Stomach smooth muscle (tissue), 2 donors: ENCODE measurements at regions not wholly inside any gene's neighbourhood (a gene's known extent, or its start where the extent isn't known, plus 50 kb on each side); places are given as distances from the start of the nearest gene placed in this dataset.
"Not testable (repeated sequence)": the region's sequence is repeated elsewhere in the genome, so short reads cannot be mapped to it uniquely, and the experiment has no call there.

ENCODE experiments used
- H3K27ac ChIP-seq: one replicate; pipeline ENCODE4 v1.7.0; 2013; ENCODE audit warnings: mild to moderate bottlenecking, low read length, inconsistent platforms
- H3K27me3 ChIP-seq, 2 donors: one replicate each; pipeline ENCODE4 v1.7.0; 2013; ENCODE audit warnings: low read length in 2 of 2; ENCODE audit not compliant: insufficient read depth in 2 of 2, control insufficient read depth in 1 of 2
- H3K36me3 ChIP-seq, 2 donors: one replicate each; pipeline ENCODE4 v1.7.0; 2013; ENCODE audit warnings: low read length in 2 of 2; ENCODE audit not compliant: control insufficient read depth in 2 of 2, insufficient read depth in 2 of 2
- H3K4me1 ChIP-seq: one replicate; pipeline ENCODE4 v1.7.0; 2013; ENCODE audit warnings: low read length; ENCODE audit not compliant: control insufficient read depth, insufficient read depth
- H3K4me3 ChIP-seq, 2 donors: one replicate each; pipeline ENCODE4 v1.7.0; 2013; ENCODE audit warnings: low read length in 2 of 2
- H3K9ac ChIP-seq, 2 donors: one replicate each; pipeline ENCODE4 v1.7.0; 2013; ENCODE audit warnings: low read length in 2 of 2, mild to moderate bottlenecking in 1 of 2
- H3K9me3 ChIP-seq, 2 donors: one replicate each; pipeline ENCODE4 v1.7.0; 2013; ENCODE audit warnings: low read length in 2 of 2; ENCODE audit not compliant: control insufficient read depth in 2 of 2
- donor health status: healthy.
- donor health status: Pancreatic carcinoma.

DNA sequence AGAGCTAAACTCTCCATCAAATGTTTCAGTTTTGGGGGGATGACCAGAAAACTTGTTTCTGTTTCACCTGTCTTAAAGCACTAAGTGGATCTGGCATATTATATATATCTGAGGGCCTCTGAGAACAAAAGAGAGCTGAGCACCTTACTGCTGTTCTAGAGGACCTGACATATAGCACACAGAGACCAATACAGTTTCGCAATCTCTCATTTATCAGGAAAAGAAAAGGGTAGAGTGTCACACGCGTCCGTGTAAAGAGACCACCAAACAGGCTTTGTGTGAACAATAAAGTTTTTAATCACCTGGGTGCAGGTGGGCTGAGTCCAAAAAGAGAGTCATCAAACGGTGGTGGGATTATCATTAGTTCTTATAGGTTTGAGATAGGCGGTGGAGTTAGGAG, 434.5 kb upstream of the KCND2 start:
- H3K27ac ChIP-seq: no peak overlapping the region
- no peak overlapping the region for H3K4me3 ChIP-seq
- no peaks in the 10 kb centered on the region for H3K27me3 ChIP-seq
- peaks cover 3 to 4% of the 10 kb centered on the region in 2 donors for H3K9me3 ChIP-seq
- H3K9ac ChIP-seq: no peak overlapping the region
- H3K4me1 ChIP-seq: no peaks in the 10 kb centered on the region
- no peaks in the 10 kb centered on the region for H3K36me3 ChIP-seq

DNA sequence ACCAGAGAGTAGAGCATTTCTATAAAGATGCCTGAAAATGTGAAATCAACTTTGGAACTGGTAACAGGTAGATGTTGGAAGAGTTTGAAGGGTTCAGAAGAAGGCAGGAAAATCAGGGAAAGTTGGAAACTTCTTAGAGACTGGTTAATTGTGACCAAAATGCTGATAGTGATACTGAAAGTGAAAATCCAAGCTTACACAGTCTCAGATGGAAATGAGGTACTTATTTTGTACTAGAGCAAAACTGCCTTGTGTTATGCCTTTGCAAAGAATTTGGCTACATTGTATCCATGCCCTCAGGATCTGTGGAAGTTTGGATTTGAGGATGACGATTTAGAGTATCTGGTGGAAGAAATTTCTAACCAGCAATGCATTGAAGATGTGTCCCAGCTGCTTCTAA, 430.6 kb upstream of the KCND2 start:
- H3K9ac ChIP-seq: no peak overlapping the region
- H3K9me3 ChIP-seq: peaks cover 3 to 4% of the 10 kb centered on the region in 2 donors
- no peaks in the 10 kb centered on the region for H3K36me3 ChIP-seq
- H3K27me3 ChIP-seq: no peaks in the 10 kb centered on the region
- no peak overlapping the region for H3K4me3 ChIP-seq
- H3K27ac ChIP-seq: no peak overlapping the region
- no peaks in the 10 kb centered on the region for H3K4me1 ChIP-seq

DNA sequence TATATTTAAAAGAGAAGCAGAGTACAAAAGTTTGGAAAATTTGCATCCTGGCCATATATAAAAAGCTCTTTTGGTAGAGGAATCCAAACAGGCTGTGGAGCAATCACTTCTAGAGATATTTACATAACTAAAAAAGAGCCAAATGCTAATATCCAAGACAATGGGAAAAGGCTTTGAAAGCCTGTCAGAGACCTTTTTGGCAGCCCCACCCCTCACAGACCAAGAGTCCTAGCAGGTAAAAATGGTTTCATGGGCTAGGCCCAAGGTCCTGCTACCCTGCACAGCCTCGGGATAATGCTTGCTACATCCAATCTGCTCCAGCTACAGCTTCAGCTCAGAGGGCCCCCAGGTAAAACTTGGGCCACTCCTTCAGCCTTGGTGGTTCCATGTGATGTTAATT, 430.2 kb upstream of the KCND2 start:
- H3K27me3 ChIP-seq: no peaks in the 10 kb centered on the region
- no peak overlapping the region for H3K27ac ChIP-seq
- H3K9me3 ChIP-seq: peaks cover 3 to 4% of the 10 kb centered on the region in 2 donors
- H3K4me3 ChIP-seq: no peak overlapping the region
- H3K36me3 ChIP-seq: no peaks in the 10 kb centered on the region
- H3K9ac ChIP-seq: no peak overlapping the region
- no peaks in the 10 kb centered on the region for H3K4me1 ChIP-seq

DNA sequence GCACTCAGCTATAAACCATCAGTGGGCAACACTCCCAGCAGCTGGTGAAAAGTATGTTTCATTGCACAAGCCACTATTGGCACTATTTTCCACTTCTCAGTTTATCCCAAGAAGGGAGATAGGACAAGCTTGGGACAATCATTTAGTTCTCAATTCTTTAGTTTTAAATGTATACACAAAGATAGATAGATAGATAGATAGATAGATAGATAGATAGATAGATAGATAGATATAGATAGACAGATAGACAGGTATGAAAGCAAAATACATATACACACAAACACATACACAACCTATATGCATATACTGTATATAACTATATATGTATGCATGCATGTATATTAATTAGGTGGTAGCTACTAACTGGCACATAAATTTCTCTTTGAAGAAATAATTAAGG, 411.6 kb upstream of the KCND2 start:
- Histone ChIP-seq H3K9ac (no peak overlapping the region), H3K27me3 (no peaks in the 10 kb centered on the region), H3K9me3 (no peaks in the 10 kb centered on the region), H3K27ac (no peak overlapping the region), H3K4me3 (no peak overlapping the region), H3K36me3 (no peaks in the 10 kb centered on the region), H3K4me1 (no peaks in the 10 kb centered on the region)

DNA sequence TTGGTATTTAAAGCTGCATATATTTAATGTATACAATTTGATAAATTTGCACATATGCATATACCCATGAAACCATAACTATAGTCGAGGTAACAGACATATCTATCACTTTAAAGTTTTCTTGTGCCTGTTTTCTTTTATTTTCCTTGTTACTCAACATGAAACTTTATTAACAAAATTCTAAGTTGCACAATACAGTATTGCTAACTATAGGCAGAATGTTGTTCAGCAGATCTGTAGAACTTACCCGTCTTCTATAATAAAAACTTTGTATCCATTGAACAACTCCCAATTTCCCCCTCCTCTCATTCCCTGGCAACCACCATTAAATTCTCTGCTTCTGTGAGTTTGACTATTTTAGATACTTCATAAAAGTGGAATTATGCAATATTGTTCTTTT, 404.6 kb upstream of the KCND2 start:
- Histone ChIP-seq H3K4me1 (no peaks in the 10 kb centered on the region), H3K9ac (no peak overlapping the region), H3K9me3 (no peaks in the 10 kb centered on the region)

DNA sequence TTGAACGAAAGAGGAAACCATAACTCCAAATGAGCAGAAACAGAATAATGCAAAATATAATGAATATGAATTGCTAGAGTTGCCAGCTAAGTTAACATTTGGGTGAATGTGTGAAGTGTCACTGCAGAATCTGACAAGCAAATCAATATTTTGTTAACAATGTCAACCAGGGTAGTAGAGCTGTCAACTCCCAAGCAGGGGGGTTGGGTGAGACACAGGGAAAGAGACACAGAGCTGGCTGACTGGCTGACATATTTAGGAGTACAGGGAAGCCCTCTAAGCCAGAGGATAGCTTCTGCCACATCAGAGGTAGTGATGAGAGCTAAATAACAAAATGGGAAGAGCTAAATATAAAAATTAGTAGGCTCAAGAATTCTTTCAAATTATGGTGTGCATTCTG, 393.1 kb upstream of the KCND2 start:
- Histone ChIP-seq H3K9me3 (no peaks in the 10 kb centered on the region), H3K4me3 (no peak overlapping the region), H3K27ac (no peak overlapping the region), H3K9ac (no peak overlapping the region), H3K36me3 (no peaks in the 10 kb centered on the region), H3K27me3 (no peaks in the 10 kb centered on the region), H3K4me1 (no peaks in the 10 kb centered on the region)

More for the DNA sequence above, 404.6 kb upstream of the KCND2 start:
- no peaks in the 10 kb centered on the region for H3K27me3 ChIP-seq
- no peak overlapping the region for H3K4me3 ChIP-seq
- H3K36me3 ChIP-seq: no peaks in the 10 kb centered on the region
- H3K27ac ChIP-seq: no peak overlapping the region

DNA sequence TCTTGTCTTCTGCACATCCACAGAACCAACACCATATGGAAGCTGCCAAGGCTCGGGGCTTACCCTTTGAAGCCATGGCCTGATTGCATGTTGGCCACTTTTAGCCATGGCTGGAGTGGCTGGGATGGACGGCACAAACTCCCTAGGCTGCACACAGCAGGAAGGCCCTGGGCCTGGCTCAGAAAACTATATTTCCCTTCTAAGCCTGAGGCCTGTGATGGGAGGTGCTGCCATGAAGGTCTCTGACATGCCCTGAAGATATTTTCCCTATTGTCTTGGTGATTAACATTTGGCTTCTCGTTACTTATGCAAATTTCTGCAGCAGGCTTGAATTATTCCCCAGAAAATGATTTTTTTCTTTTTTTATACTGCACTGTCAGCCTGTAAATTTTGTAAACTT, 387.0 kb upstream of the KCND2 start:
- Histone ChIP-seq H3K27ac (no peak overlapping the region), H3K4me3 (no peak overlapping the region), H3K4me1 (no peaks in the 10 kb centered on the region), H3K9me3 (no peaks in the 10 kb centered on the region), H3K27me3 (no peaks in the 10 kb centered on the region), H3K9ac (no peak overlapping the region), H3K36me3 (no peaks in the 10 kb centered on the region)

DNA sequence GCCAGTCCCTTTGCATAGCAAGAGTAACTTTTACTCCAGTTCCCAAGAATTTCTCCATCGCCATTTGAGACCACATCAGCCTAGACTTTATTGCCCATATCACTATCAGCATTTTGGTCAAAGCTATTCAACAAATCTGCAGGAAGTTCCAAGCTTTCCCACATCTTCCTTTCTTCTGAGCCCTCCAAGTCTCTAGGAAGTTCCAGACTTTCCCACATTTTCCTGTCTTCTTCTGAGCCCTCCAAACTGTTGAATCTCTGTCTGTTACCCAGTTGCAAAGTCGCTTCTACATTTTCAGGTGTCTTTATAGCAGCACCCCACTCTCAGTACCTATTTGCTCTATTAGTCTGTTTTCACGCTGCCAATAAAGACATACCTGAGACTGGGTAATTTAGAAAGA, 386.4 kb upstream of the KCND2 start:
- not testable (repeated sequence) for H3K9ac ChIP-seq, H3K36me3 ChIP-seq, H3K27ac ChIP-seq, H3K4me3 ChIP-seq, H3K4me1 ChIP-seq, H3K9me3 ChIP-seq, H3K27me3 ChIP-seq

DNA sequence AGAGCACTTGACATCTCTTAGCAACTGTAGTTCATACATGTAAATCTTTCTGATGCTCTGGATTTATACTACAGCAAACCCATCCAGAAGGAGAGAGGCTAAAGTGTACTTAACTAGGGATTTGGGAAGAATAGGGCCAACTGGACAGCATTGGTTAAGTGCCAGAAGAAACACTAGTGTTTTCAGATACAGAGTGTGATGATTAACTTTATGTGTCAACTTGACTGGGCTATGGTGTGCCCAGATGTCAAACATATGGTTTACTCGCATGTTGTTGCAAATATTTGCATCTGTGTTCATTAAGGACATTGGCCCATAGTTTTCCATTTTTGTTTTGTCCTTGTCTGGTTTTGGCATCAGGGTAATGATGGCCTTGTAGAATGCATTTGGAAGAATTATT, 384.7 kb upstream of the KCND2 start:
- no peaks in the 10 kb centered on the region for H3K27me3 ChIP-seq
- H3K9me3 ChIP-seq: no peaks in the 10 kb centered on the region
- H3K4me3 ChIP-seq: no peak overlapping the region
- no peak overlapping the region for H3K9ac ChIP-seq
- no peaks in the 10 kb centered on the region for H3K4me1 ChIP-seq
- no peaks in the 10 kb centered on the region for H3K36me3 ChIP-seq
- H3K27ac ChIP-seq: no peak overlapping the region

DNA sequence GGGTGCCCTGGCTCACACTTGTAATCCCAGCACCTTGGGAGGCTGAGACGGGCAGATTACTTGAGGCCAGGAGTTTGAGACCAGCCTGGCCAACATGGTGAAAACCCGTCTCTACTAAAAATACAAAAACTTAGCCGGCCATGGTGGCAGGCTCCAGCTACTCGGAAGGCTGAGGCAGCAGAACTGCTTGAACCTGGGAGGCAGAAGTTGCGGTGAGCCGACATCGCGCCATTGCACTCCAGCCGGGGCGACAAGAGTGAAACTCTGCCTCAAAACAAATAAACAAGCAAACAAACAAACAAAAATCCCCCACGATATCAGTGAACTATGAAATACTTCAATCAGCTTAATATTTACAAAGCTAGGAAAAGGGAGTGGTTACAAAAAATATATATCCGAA, 382.3 kb upstream of the KCND2 start:
- no peaks in the 10 kb centered on the region for H3K27me3 ChIP-seq

DNA sequence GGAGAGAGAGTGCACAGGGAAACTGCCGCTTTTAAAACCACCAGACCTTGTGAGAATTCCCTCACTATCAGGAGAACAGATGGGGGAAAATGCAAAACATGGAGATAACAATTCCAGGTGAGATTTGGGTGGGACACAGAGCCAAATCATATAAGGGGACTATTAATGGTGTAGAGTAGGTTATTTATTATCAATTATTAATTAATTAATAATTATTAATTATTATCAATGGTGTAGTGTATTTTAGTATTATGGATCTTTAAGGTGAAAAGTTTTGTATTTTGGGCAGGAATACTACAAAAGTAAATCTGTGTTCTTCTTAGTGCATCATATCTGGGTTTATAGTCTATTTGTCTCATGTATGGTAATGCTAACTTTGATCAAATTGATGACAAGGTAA, 377.7 kb upstream of the KCND2 start:
- no peak overlapping the region for H3K4me3 ChIP-seq
- no peaks in the 10 kb centered on the region for H3K27me3 ChIP-seq
- H3K36me3 ChIP-seq: no peaks in the 10 kb centered on the region
- H3K4me1 ChIP-seq: no peaks in the 10 kb centered on the region
- H3K9me3 ChIP-seq: no peaks in the 10 kb centered on the region
- H3K27ac ChIP-seq: no peak overlapping the region
- H3K9ac ChIP-seq: no peak overlapping the region

More for the DNA sequence above, 382.3 kb upstream of the KCND2 start:
- Histone ChIP-seq H3K27ac (no peak overlapping the region), H3K4me3 (no peak overlapping the region), H3K9ac (no peak overlapping the region), H3K9me3 (no peaks in the 10 kb centered on the region), H3K36me3 (no peaks in the 10 kb centered on the region), H3K4me1 (no peaks in the 10 kb centered on the region)

DNA sequence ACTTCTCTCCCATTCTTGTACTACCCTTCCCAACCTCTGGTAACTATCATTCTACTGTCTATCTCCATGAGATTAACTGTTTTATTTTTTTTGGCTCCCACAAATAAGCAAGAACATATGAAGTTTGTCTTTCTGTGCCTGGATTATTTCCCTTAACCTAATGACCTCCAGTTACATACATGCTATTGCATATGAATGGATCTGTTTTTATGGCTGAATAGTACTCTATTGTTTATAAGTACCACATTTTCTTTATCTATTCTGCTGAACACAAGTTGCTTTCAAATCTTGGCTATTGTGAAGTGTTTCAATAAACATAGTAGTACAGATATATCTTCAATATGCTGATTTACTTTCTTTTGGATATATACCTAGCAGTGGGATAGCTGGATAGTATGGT, 376.6 kb upstream of the KCND2 start:
- H3K4me3 ChIP-seq: no peak overlapping the region
- H3K27ac ChIP-seq: no peak overlapping the region
- H3K27me3 ChIP-seq: no peaks in the 10 kb centered on the region
- no peak overlapping the region for H3K9ac ChIP-seq
- H3K4me1 ChIP-seq: no peaks in the 10 kb centered on the region
- no peaks in the 10 kb centered on the region for H3K9me3 ChIP-seq
- H3K36me3 ChIP-seq: no peaks in the 10 kb centered on the region
